Natural killer cell (primary cell): ENCODE measurements at regions not wholly inside any gene's neighbourhood (a gene's known extent, or its start where the extent isn't known, plus 50 kb on each side); places are given as distances from the start of the nearest gene placed in this dataset.

ENCODE experiments used
- ATAC-seq, 3 donors: fragments of 150-1000 bp in 2 of 3; fragments of 200-7000 bp in 1 of 3; cut with Tn5 transposase; 1 replicate in 1 of 3; 2 replicates in 2 of 3; pipeline ENCODE4 v1.10.0; 2021; ENCODE audit warnings: mild to moderate bottlenecking in 2 of 3, moderate library complexity in 2 of 3
- DNase-seq, 2 donors: peaks; one replicate each; pipeline versions ENCODE4 v3.0.0 to v3.0.0-alpha.2; 2013 to 2021; ENCODE audit warnings: mixed read lengths in 1 of 2
- H3K27ac ChIP-seq: one replicate; pipeline ENCODE4 v1.5.1; 2013; ENCODE audit warnings: mild to moderate bottlenecking, low read length
- H3K27me3 ChIP-seq: one replicate; pipeline ENCODE4 v1.6.1; 2013; ENCODE audit warnings: low read length; ENCODE audit not compliant: control insufficient read depth, insufficient read depth
- H3K36me3 ChIP-seq: one replicate; pipeline ENCODE4 v1.6.1; 2013; ENCODE audit warnings: low read length; ENCODE audit not compliant: control insufficient read depth, insufficient read depth
- H3K4me1 ChIP-seq: one replicate; pipeline ENCODE4 v1.6.1; 2013; ENCODE audit warnings: low read length; ENCODE audit not compliant: control insufficient read depth, insufficient read depth
- H3K4me3 ChIP-seq: one replicate; pipeline ENCODE4 v1.5.1; 2013; ENCODE audit warnings: low read length
- H3K9me3 ChIP-seq: one replicate; pipeline ENCODE4 v1.6.1; 2013; ENCODE audit warnings: low read length; ENCODE audit not compliant: control insufficient read depth, insufficient read depth
- H3K27ac Mint-ChIP-seq, 2 donors: one replicate each; pipeline ENCODE4 v1.8.0; 2022; ENCODE audit warnings: mild to moderate bottlenecking in 2 of 2, mixed read lengths in 2 of 2, moderate library complexity in 1 of 2
- H3K27me3 Mint-ChIP-seq, 2 donors: one replicate each; pipeline ENCODE4 v1.8.0; 2022; ENCODE audit warnings: low read depth in 2 of 2, mixed read lengths in 2 of 2
- H3K36me3 Mint-ChIP-seq: one replicate; pipeline ENCODE4 v1.8.0; 2022; ENCODE audit warnings: mixed read lengths
- H3K4me1 Mint-ChIP-seq, 2 donors: one replicate each; pipeline ENCODE4 v1.8.0; 2022; ENCODE audit warnings: mixed read lengths in 2 of 2
- H3K4me3 Mint-ChIP-seq: one replicate; pipeline ENCODE4 v1.8.0; 2022; ENCODE audit warnings: mild to moderate bottlenecking, moderate library complexity, mixed read lengths
- H3K9me3 Mint-ChIP-seq, 2 donors: one replicate each; pipeline ENCODE4 v1.8.0; 2022; ENCODE audit warnings: mixed read lengths in 2 of 2
- CTCF ChIP-seq: fragments of 200-600 bp; IDR thresholded peaks from one replicate; pipeline ENCODE4 v1.8.0; 2022; ENCODE audit warnings: antibody characterized with exemption
- WGBS: methylation state at CpG from one replicate; pipeline ENCODE4 v1.1.7; 2013; ENCODE audit warnings: missing lambda C conversion rate; ENCODE audit not compliant: insufficient coverage; 5-methylcytosine and 5-hydroxymethylcytosine counted together
- intact Hi-C: fragments of 100-400 bp; cut with micrococcal nuclease; formaldehyde crosslinking; loops from one replicate; pipeline ENCODE4 v1.14.2; 2022

- H3K4me1 Mint-ChIP-seq = no peaks in the 10 kb centered on the region
- no peak for DNase-seq
- Histone ChIP-seq H3K36me3 (no peaks in the 10 kb centered on the region), H3K4me3 (no peak overlapping the region), H3K27me3 (no peaks in the 10 kb centered on the region), H3K4me1 (no peaks in the 10 kb centered on the region), H3K27ac (no peak overlapping the region), H3K9me3 (peaks cover 12% of the 10 kb centered on the region)
- peaks cover 20 to 30% of the 10 kb centered on the region in 2 donors for H3K9me3 Mint-ChIP-seq
- no peak for ATAC-seq
- WGBS = 49% methylated on average over 5 of the region's 5 CpGs
- H3K36me3 Mint-ChIP-seq = peaks cover 22% of the 10 kb centered on the region
- no peak overlapping the region for H3K27ac Mint-ChIP-seq
- H3K4me3 Mint-ChIP-seq = no peak overlapping the region
- intact Hi-C loops = no loop called here
- H3K27me3 Mint-ChIP-seq = no peaks in the 10 kb centered on the region
- TF ChIP-seq CTCF = no peak
Measured at GRCh38 chrX:10952619-10953018, 158.5 kb upstream of the HCCS start.

GRCh38 chrX:10965174-10965798 is 145.8 kb upstream of the HCCS start:
- H3K27me3 Mint-ChIP-seq = no peaks in the 10 kb centered on the region
- no peak overlapping the region for H3K27ac Mint-ChIP-seq
- ATAC-seq (no peak), DNase-seq (no peak)
- H3K4me1 Mint-ChIP-seq = no peaks in the 10 kb centered on the region
- 88% methylated on average over 5 of the region's 8 CpGs for WGBS
- no peaks in the 10 kb centered on the region for H3K27me3 ChIP-seq
- H3K36me3 ChIP-seq = no peaks in the 10 kb centered on the region
- peaks cover 7% of the 10 kb centered on the region for H3K9me3 ChIP-seq
- H3K9me3 Mint-ChIP-seq = peaks cover 9 to 12% of the 10 kb centered on the region in 2 donors
- intact Hi-C loops = no loop called here
- no peak for TF ChIP-seq CTCF
- no peak overlapping the region for H3K4me3 Mint-ChIP-seq
- H3K4me3 ChIP-seq = no peak overlapping the region
- no peaks in the 10 kb centered on the region for H3K36me3 Mint-ChIP-seq
- no peak overlapping the region for H3K27ac ChIP-seq
- no peaks in the 10 kb centered on the region for H3K4me1 ChIP-seq

- ATAC-seq = no peak
- TF ChIP-seq CTCF = no peak
- Histone ChIP-seq H3K4me3 (no peak overlapping the region), H3K27me3 (no peaks in the 10 kb centered on the region), H3K4me1 (no peaks in the 10 kb centered on the region), H3K27ac (no peak overlapping the region), H3K9me3 (peaks cover 9% of the 10 kb centered on the region), H3K36me3 (no peaks in the 10 kb centered on the region)
- Mint-ChIP-seq H3K27ac (no peak overlapping the region), H3K4me1 (no peaks in the 10 kb centered on the region), H3K4me3 (no peak overlapping the region), H3K9me3 (peaks cover 9% of the 10 kb centered on the region in 2 donors), H3K36me3 (no peaks in the 10 kb centered on the region), H3K27me3 (no peaks in the 10 kb centered on the region)
- no peak for DNase-seq
- no CpG with 5 or more reads among the region's 1 CpG for WGBS
- intact Hi-C loops = no loop called here
Measured at GRCh38 chrX:10966057-10966456, 145.1 kb upstream of the HCCS start.

- no peaks in the 10 kb centered on the region for H3K4me1 ChIP-seq
- Mint-ChIP-seq H3K4me3 (no peak overlapping the region), H3K27ac (no peak overlapping the region), H3K27me3 (no peaks in the 10 kb centered on the region), H3K4me1 (no peaks in the 10 kb centered on the region), H3K9me3 (peaks cover 7 to 12% of the 10 kb centered on the region in 2 donors), H3K36me3 (no peaks in the 10 kb centered on the region)
- TF ChIP-seq CTCF = no peak
- intact Hi-C loops = no loop called here
- ATAC-seq (no peak), DNase-seq (no peak)
- H3K36me3 ChIP-seq = no peaks in the 10 kb centered on the region
- no CpG with 5 or more reads among the region's 1 CpG for WGBS
- H3K27me3 ChIP-seq = no peaks in the 10 kb centered on the region
- peaks cover 2% of the 10 kb centered on the region for H3K9me3 ChIP-seq
- H3K4me3 ChIP-seq = no peak overlapping the region
- no peak overlapping the region for H3K27ac ChIP-seq
Measured at GRCh38 chrX:10971176-10971575, 140.0 kb upstream of the HCCS start.
